Stimulated activated naive CD8-positive, alpha-beta T cell treated with anti-CD3 and anti-CD28 coated beads, Interleukin-15, Interleukin-2, amounts not matched to agents 100 ng/mL and 50 ng/mL, for 24 hours (primary cell): ENCODE measurements at regions not wholly inside any gene's neighbourhood (a gene's known extent, or its start where the extent isn't known, plus 50 kb on each side); places are given as distances from the start of the nearest gene placed in this dataset.
"Not testable (repeated sequence)": the region's sequence is repeated elsewhere in the genome, so short reads cannot be mapped to it uniquely, and the experiment has no call there.

Experiments used
- H3K27ac Mint-ChIP-seq: one replicate; pipeline ENCODE4 v1.8.0; 2021; ENCODE audit warnings: mild to moderate bottlenecking, mixed read lengths
- H3K27me3 Mint-ChIP-seq: one replicate; pipeline ENCODE4 v1.8.0; 2021; ENCODE audit warnings: mixed read lengths
- H3K36me3 Mint-ChIP-seq: one replicate; pipeline ENCODE4 v1.8.0; 2021; ENCODE audit warnings: low read depth, mixed read lengths
- H3K4me1 Mint-ChIP-seq: one replicate; pipeline ENCODE4 v1.8.0; 2021; ENCODE audit warnings: low read depth, mixed read lengths
- H3K4me3 Mint-ChIP-seq: one replicate; pipeline ENCODE4 v1.8.0; 2021; ENCODE audit warnings: mild to moderate bottlenecking, mixed read lengths
- H3K9me3 Mint-ChIP-seq: one replicate; pipeline ENCODE4 v1.8.0; 2021; ENCODE audit warnings: mixed read lengths

- H3K4me1 Mint-ChIP-seq, H3K9me3 Mint-ChIP-seq, H3K27me3 Mint-ChIP-seq, H3K4me3 Mint-ChIP-seq, H3K27ac Mint-ChIP-seq, H3K36me3 Mint-ChIP-seq: not testable (repeated sequence)
These were observed 116.2 kb upstream of the F3 start for GRCh38 chr1:94657776-94658175.

- no peak overlapping the region for H3K4me3 Mint-ChIP-seq
- no peaks in the 10 kb centered on the region for H3K36me3 Mint-ChIP-seq
- no peaks in the 10 kb centered on the region for H3K9me3 Mint-ChIP-seq
- H3K27me3 Mint-ChIP-seq, result peaks cover 6% of the 10 kb centered on the region
- no peak overlapping the region for H3K27ac Mint-ChIP-seq
- no peaks in the 10 kb centered on the region for H3K4me1 Mint-ChIP-seq
These were observed 115.4 kb upstream of the F3 start for GRCh38 chr1:94656967-94657366.

- Mint-ChIP-seq H3K9me3 (no peaks in the 10 kb centered on the region), H3K36me3 (no peaks in the 10 kb centered on the region), H3K4me3 (no peak overlapping the region), H3K4me1 (no peaks in the 10 kb centered on the region), H3K27ac (no peak overlapping the region), H3K27me3 (peaks cover 6% of the 10 kb centered on the region)
These were observed 113.4 kb upstream of the F3 start for GRCh38 chr1:94654919-94655318.

GRCh38 chr1:94654459-94654858 is 112.9 kb upstream of the F3 start:
- Mint-ChIP-seq H3K36me3 (no peaks in the 10 kb centered on the region), H3K27ac (no peak overlapping the region), H3K27me3 (peaks cover 6% of the 10 kb centered on the region), H3K4me3 (no peak overlapping the region), H3K9me3 (no peaks in the 10 kb centered on the region), H3K4me1 (no peaks in the 10 kb centered on the region)

- Mint-ChIP-seq H3K27ac (no peak overlapping the region), H3K4me1 (no peaks in the 10 kb centered on the region), H3K4me3 (no peak overlapping the region), H3K9me3 (no peaks in the 10 kb centered on the region), H3K36me3 (no peaks in the 10 kb centered on the region), H3K27me3 (peaks cover 6% of the 10 kb centered on the region)
These were observed 112.5 kb upstream of the F3 start for GRCh38 chr1:94654031-94654430.

GRCh38 chr1:94653454-94653853 is 111.9 kb upstream of the F3 start:
- H3K4me3 Mint-ChIP-seq, result no peak overlapping the region
- no peaks in the 10 kb centered on the region for H3K4me1 Mint-ChIP-seq
- no peaks in the 10 kb centered on the region for H3K36me3 Mint-ChIP-seq
- no peak overlapping the region for H3K27ac Mint-ChIP-seq
- peaks cover 6% of the 10 kb centered on the region for H3K27me3 Mint-ChIP-seq
- H3K9me3 Mint-ChIP-seq, result no peaks in the 10 kb centered on the region

GRCh38 chr1:94651076-94651475 is 109.5 kb upstream of the F3 start:
- H3K4me1 Mint-ChIP-seq, result no peaks in the 10 kb centered on the region
- no peak overlapping the region for H3K4me3 Mint-ChIP-seq
- H3K9me3 Mint-ChIP-seq, result no peaks in the 10 kb centered on the region
- H3K27me3 Mint-ChIP-seq, result peaks cover 6% of the 10 kb centered on the region
- H3K36me3 Mint-ChIP-seq, result no peaks in the 10 kb centered on the region
- no peak overlapping the region for H3K27ac Mint-ChIP-seq

GRCh38 chr1:94650301-94650700 is 108.7 kb upstream of the F3 start:
- H3K4me3 Mint-ChIP-seq, result no peak overlapping the region
- H3K27me3 Mint-ChIP-seq, result peaks cover 5% of the 10 kb centered on the region
- H3K9me3 Mint-ChIP-seq, result no peaks in the 10 kb centered on the region
- H3K36me3 Mint-ChIP-seq, result no peaks in the 10 kb centered on the region
- H3K27ac Mint-ChIP-seq, result no peak overlapping the region
- H3K4me1 Mint-ChIP-seq, result no peaks in the 10 kb centered on the region

GRCh38 chr1:94648225-94649007 is 106.9 kb upstream of the F3 start:
- H3K36me3 Mint-ChIP-seq, result no peaks in the 10 kb centered on the region
- H3K4me3 Mint-ChIP-seq, result no peak overlapping the region
- no peaks in the 10 kb centered on the region for H3K27me3 Mint-ChIP-seq
- H3K4me1 Mint-ChIP-seq, result no peaks in the 10 kb centered on the region
- no peak overlapping the region for H3K27ac Mint-ChIP-seq
- no peaks in the 10 kb centered on the region for H3K9me3 Mint-ChIP-seq

- Mint-ChIP-seq H3K27ac (no peak overlapping the region), H3K4me1 (no peaks in the 10 kb centered on the region), H3K36me3 (no peaks in the 10 kb centered on the region), H3K4me3 (no peak overlapping the region), H3K27me3 (no peaks in the 10 kb centered on the region), H3K9me3 (no peaks in the 10 kb centered on the region)
These were observed 105.4 kb upstream of the F3 start for GRCh38 chr1:94646786-94647555.

GRCh38 chr1:94646141-94646643 is 104.6 kb upstream of the F3 start:
- no peaks in the 10 kb centered on the region for H3K27me3 Mint-ChIP-seq
- H3K9me3 Mint-ChIP-seq, result no peaks in the 10 kb centered on the region
- no peak overlapping the region for H3K27ac Mint-ChIP-seq
- no peaks in the 10 kb centered on the region for H3K4me1 Mint-ChIP-seq
- H3K36me3 Mint-ChIP-seq, result no peaks in the 10 kb centered on the region
- H3K4me3 Mint-ChIP-seq, result no peak overlapping the region

- H3K27me3 Mint-ChIP-seq, result no peaks in the 10 kb centered on the region
- H3K4me1 Mint-ChIP-seq, result no peaks in the 10 kb centered on the region
- H3K36me3 Mint-ChIP-seq, result no peaks in the 10 kb centered on the region
- H3K9me3 Mint-ChIP-seq, result no peaks in the 10 kb centered on the region
- H3K4me3 Mint-ChIP-seq, result no peak overlapping the region
- H3K27ac Mint-ChIP-seq, result no peak overlapping the region
These were observed 102.8 kb upstream of the F3 start for GRCh38 chr1:94644352-94644751.

- Mint-ChIP-seq H3K27ac (no peak overlapping the region), H3K4me1 (no peaks in the 10 kb centered on the region), H3K27me3 (no peaks in the 10 kb centered on the region), H3K9me3 (no peaks in the 10 kb centered on the region), H3K4me3 (no peak overlapping the region), H3K36me3 (no peaks in the 10 kb centered on the region)
These were observed 102.3 kb upstream of the F3 start for GRCh38 chr1:94643819-94644218.

GRCh38 chr1:94642617-94643321 is 101.2 kb upstream of the F3 start:
- no peak overlapping the region for H3K27ac Mint-ChIP-seq
- no peaks in the 10 kb centered on the region for H3K9me3 Mint-ChIP-seq
- no peak overlapping the region for H3K4me3 Mint-ChIP-seq
- no peaks in the 10 kb centered on the region for H3K4me1 Mint-ChIP-seq
- no peaks in the 10 kb centered on the region for H3K27me3 Mint-ChIP-seq
- no peaks in the 10 kb centered on the region for H3K36me3 Mint-ChIP-seq

GRCh38 chr1:94641990-94642389 is 100.4 kb upstream of the F3 start:
- H3K4me1 Mint-ChIP-seq, result no peaks in the 10 kb centered on the region
- no peaks in the 10 kb centered on the region for H3K36me3 Mint-ChIP-seq
- H3K9me3 Mint-ChIP-seq, result no peaks in the 10 kb centered on the region
- no peak overlapping the region for H3K4me3 Mint-ChIP-seq
- no peaks in the 10 kb centered on the region for H3K27me3 Mint-ChIP-seq
- no peak overlapping the region for H3K27ac Mint-ChIP-seq
